ENCODE measurements at regions not wholly inside any gene's neighbourhood (a gene's known extent, or its start where the extent isn't known, plus 50 kb on each side); places are given as distances from the start of the nearest gene placed in this dataset.

GRCh38 chr14:101478796-101479410 is 82.4 kb upstream of the DIO3 start:
- TF ChIP-seq CTCF (IDR thresholded peaks at IDR 0.05; ENCODE audit: borderline replicate concordance, extremely low read depth, low read length, poor library complexity, severe bottlenecking), result no peak
- no peak for TF ChIP-seq EZH2 (IDR thresholded peaks at IDR 0.05; ENCODE audit: borderline replicate concordance, low read depth, low read length, severe bottlenecking)
